ENCODE measurements at regions not wholly inside any gene's neighbourhood (a gene's known extent, or its start where the extent isn't known, plus 50 kb on each side); places are given as distances from the start of the nearest gene placed in this dataset.
"Not testable (repeated sequence)": the region's sequence is repeated elsewhere in the genome, so short reads cannot be mapped to it uniquely, and the experiment has no call there.

DNA sequence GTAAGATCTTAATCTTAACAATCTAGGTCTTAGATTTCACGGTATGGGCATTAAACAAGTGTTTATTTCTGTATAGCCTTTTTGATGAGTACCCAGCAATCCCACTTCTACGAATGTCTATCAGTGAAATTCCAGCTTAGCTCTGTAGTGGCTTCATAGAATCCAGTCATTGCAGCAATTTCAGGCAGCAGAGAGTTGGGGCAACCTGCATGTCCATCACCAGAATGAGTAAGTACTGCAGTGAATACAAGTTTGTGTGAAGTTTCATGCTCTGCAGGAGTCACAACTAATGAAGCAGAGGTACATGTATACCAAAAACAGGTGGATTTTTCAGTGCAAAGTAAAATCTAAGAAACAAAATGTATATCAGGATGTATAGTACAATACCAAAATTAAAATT is 151.7 kb downstream of the OR2B2 start:
- no peak overlapping the region for H3K4me3 ChIP-seq (ENCODE audit: low read length)

GRCh38 chr6:27759930-27760329 is 152.3 kb downstream of the OR2B2 start:
- Histone ChIP-seq H3K9ac (ENCODE audit: low read depth, low read length) (no peak overlapping the region), H3K4me2 (ENCODE audit: low read length) (no peak overlapping the region), H3K27me3 (ENCODE audit: control insufficient read depth, insufficient read depth, low read length) (peaks cover 18% of the 10 kb centered on the region), H3K4me3 (ENCODE audit: low read length) (no peak overlapping the region), H3K9me3 (replicated peaks; ENCODE audit: low read length) (no peaks in the 10 kb centered on the region), H3K4me1 (ENCODE audit: control insufficient read depth, insufficient read depth, low read length) (no peaks in the 10 kb centered on the region), H3K36me3 (ENCODE audit: insufficient read depth, low read length) (no peaks in the 10 kb centered on the region)

More for the DNA sequence above, 151.7 kb downstream of the OR2B2 start:
- Histone ChIP-seq H3K9me3 (replicated peaks; ENCODE audit: low read length) (no peaks in the 10 kb centered on the region), H3K36me3 (ENCODE audit: insufficient read depth, low read length) (no peaks in the 10 kb centered on the region), H3K4me2 (ENCODE audit: low read length) (no peak overlapping the region), H3K4me1 (ENCODE audit: control insufficient read depth, insufficient read depth, low read length) (no peaks in the 10 kb centered on the region), H3K27me3 (ENCODE audit: control insufficient read depth, insufficient read depth, low read length) (peaks cover 16% of the 10 kb centered on the region), H3K9ac (ENCODE audit: low read depth, low read length) (no peak overlapping the region)

GRCh38 chr6:27758491-27758890 is 153.7 kb downstream of the OR2B2 start:
- Histone ChIP-seq H3K4me3 (ENCODE audit: low read length) (no peak overlapping the region), H3K27me3 (ENCODE audit: control insufficient read depth, insufficient read depth, low read length) (peaks cover 18% of the 10 kb centered on the region), H3K9ac (ENCODE audit: low read depth, low read length) (no peak overlapping the region), H3K4me1 (ENCODE audit: control insufficient read depth, insufficient read depth, low read length) (no peaks in the 10 kb centered on the region), H3K36me3 (ENCODE audit: insufficient read depth, low read length) (no peaks in the 10 kb centered on the region), H3K9me3 (replicated peaks; ENCODE audit: low read length) (no peaks in the 10 kb centered on the region), H3K4me2 (ENCODE audit: low read length) (no peak overlapping the region)

DNA sequence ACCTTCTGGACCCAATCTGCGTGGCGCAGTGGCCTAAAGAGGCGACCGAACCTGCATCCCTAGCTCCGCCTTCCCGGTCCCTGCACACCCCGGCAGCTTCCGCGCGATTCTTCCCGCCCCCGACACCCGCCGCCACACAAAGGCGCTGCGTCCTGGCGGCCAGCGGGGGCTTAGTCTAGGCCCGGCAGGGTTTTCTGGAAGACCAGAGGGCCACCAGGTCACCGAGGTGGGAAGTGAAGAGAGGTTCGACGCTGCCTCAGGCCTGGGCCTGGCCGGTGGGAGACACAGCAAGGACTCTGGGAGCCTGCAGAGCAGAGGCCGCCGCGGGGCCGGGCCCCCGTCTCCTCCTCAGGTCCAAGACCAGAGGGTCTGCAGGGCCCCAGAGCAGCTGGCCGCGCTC is 154.9 kb downstream of the OR2B2 start:
- H3K9ac ChIP-seq (ENCODE audit: low read depth, low read length) = no peak overlapping the region
- H3K27me3 ChIP-seq (ENCODE audit: control insufficient read depth, insufficient read depth, low read length) = peaks cover 18% of the 10 kb centered on the region
- no peaks in the 10 kb centered on the region for H3K4me1 ChIP-seq (ENCODE audit: control insufficient read depth, insufficient read depth, low read length)
- no peaks in the 10 kb centered on the region for H3K36me3 ChIP-seq (ENCODE audit: insufficient read depth, low read length)
- no peak overlapping the region for H3K4me3 ChIP-seq (ENCODE audit: low read length)
- no peak overlapping the region for H3K4me2 ChIP-seq (ENCODE audit: low read length)
- no peaks in the 10 kb centered on the region for H3K9me3 ChIP-seq (replicated peaks; ENCODE audit: low read length)

- Histone ChIP-seq H3K9me3 (replicated peaks; ENCODE audit: low read length) (no peaks in the 10 kb centered on the region), H3K4me1 (ENCODE audit: control insufficient read depth, insufficient read depth, low read length) (no peaks in the 10 kb centered on the region)
These were observed 156.4 kb downstream of the OR2B2 start for GRCh38 chr6:27755768-27756167.

DNA sequence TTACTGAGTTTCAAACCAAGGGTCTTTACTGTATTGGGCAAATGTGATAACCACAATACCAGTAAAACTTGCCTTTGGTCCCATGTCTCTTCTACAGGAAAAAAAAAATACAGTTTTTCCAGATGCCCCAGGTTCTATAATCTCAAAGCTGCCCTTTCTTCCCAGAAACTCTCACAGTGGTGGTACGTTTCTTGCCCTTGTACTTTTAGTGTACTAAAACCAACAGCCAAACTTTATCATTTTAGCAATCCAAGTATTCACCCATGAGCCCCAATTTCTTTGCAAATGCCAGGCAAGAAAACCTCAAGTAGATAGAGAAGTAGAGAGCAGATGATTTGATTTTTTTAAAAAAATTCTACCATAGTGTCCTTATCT is 157.8 kb downstream of the OR2B2 start:
- peak overlapping the region; percentile 59 for H3K9ac ChIP-seq (ENCODE audit: low read depth, low read length)
- no peaks in the 10 kb centered on the region for H3K9me3 ChIP-seq (replicated peaks; ENCODE audit: low read length)
- H3K27me3 ChIP-seq (ENCODE audit: control insufficient read depth, insufficient read depth, low read length) = peaks cover 18% of the 10 kb centered on the region
- H3K36me3 ChIP-seq (ENCODE audit: insufficient read depth, low read length) = no peaks in the 10 kb centered on the region
- no peaks in the 10 kb centered on the region for H3K4me1 ChIP-seq (ENCODE audit: control insufficient read depth, insufficient read depth, low read length)
- H3K4me2 ChIP-seq (ENCODE audit: low read length) = peak overlapping the region; percentile 92
- H3K4me3 ChIP-seq (ENCODE audit: low read length) = peak overlapping the region; percentile 79

More at GRCh38 chr6:27755768-27756167, 156.4 kb downstream of the OR2B2 start:
- Histone ChIP-seq H3K36me3 (ENCODE audit: insufficient read depth, low read length) (no peaks in the 10 kb centered on the region), H3K9ac (ENCODE audit: low read depth, low read length) (no peak overlapping the region), H3K4me2 (ENCODE audit: low read length) (no peak overlapping the region), H3K27me3 (ENCODE audit: control insufficient read depth, insufficient read depth, low read length) (peaks cover 18% of the 10 kb centered on the region), H3K4me3 (ENCODE audit: low read length) (no peak overlapping the region)

- Histone ChIP-seq H3K9me3 (replicated peaks; ENCODE audit: low read length) (no peaks in the 10 kb centered on the region), H3K4me3 (ENCODE audit: low read length) (peak overlapping the region; percentile 79), H3K4me1 (ENCODE audit: control insufficient read depth, insufficient read depth, low read length) (no peaks in the 10 kb centered on the region), H3K4me2 (ENCODE audit: low read length) (peak overlapping the region; percentile 92), H3K9ac (ENCODE audit: low read depth, low read length) (peak overlapping the region; percentile 59), H3K27me3 (ENCODE audit: control insufficient read depth, insufficient read depth, low read length) (peaks cover 18% of the 10 kb centered on the region), H3K36me3 (ENCODE audit: insufficient read depth, low read length) (no peaks in the 10 kb centered on the region)
These were observed 158.4 kb downstream of the OR2B2 start for GRCh38 chr6:27753668-27754407.

DNA sequence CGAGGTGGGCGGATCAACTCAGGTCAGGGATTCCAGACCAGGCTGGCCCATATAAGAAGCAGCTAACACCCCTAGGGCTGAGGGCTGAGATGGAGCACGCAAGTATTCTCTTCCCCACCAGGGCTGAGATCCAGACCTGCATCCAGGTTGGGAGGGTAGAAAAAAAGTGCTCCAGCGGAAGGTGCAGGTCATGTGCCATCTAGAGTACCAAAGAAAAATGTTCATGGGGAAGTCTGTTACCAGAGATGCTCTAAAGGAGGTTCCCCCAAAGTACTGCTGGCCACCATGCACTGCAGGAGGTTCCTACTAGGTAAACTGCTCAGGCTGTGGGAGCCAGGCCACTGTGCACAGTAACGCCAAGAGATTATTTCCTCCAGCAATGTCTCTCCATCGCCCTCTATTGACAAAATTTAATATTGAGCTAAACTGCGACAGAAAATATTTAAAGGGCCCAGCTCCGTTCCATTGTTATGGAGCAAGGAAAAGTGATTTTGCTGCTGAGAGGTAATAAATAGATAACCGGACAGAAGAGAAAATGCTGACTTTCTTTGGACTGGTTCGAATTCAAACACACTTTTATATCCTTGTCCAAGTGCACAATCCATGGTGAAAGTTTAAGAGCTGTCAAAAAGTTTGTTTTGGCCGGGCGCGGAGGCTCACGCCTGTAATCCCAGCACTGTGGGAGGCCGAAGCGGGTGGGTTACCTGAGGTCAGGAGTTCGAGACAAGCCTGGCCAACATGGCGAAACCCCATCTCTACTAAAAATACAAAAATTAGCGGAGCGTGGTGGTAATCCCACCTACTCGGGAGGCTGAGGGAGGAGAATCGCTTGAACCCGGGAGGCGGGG is 159.9 kb downstream of the OR2B2 start:
- Histone ChIP-seq H3K36me3 (ENCODE audit: insufficient read depth, low read length) (no peaks in the 10 kb centered on the region), H3K4me3 (ENCODE audit: low read length) (peak overlapping the region; percentile 86), H3K9ac (ENCODE audit: low read depth, low read length) (peak overlapping the region; percentile 87)

GRCh38 chr6:27748661-27749060 is 163.5 kb downstream of the OR2B2 start:
- no peaks in the 10 kb centered on the region for H3K36me3 ChIP-seq (ENCODE audit: insufficient read depth, low read length)
- H3K9ac ChIP-seq (ENCODE audit: low read depth, low read length) = no peak overlapping the region
- H3K9me3 ChIP-seq (replicated peaks; ENCODE audit: low read length) = no peaks in the 10 kb centered on the region
- H3K4me3 ChIP-seq (ENCODE audit: low read length) = no peak overlapping the region
- no peaks in the 10 kb centered on the region for H3K4me1 ChIP-seq (ENCODE audit: control insufficient read depth, insufficient read depth, low read length)
- no peak overlapping the region for H3K4me2 ChIP-seq (ENCODE audit: low read length)
- peaks cover 3% of the 10 kb centered on the region for H3K27me3 ChIP-seq (ENCODE audit: control insufficient read depth, insufficient read depth, low read length)

More for the DNA sequence above, 159.9 kb downstream of the OR2B2 start:
- peaks cover 17% of the 10 kb centered on the region for H3K27me3 ChIP-seq (ENCODE audit: control insufficient read depth, insufficient read depth, low read length)
- H3K4me1 ChIP-seq (ENCODE audit: control insufficient read depth, insufficient read depth, low read length) = no peaks in the 10 kb centered on the region
- peak overlapping the region; percentile 92 for H3K4me2 ChIP-seq (ENCODE audit: low read length)
- H3K9me3 ChIP-seq (replicated peaks; ENCODE audit: low read length) = no peaks in the 10 kb centered on the region

- no peaks in the 10 kb centered on the region for H3K4me1 ChIP-seq (ENCODE audit: control insufficient read depth, insufficient read depth, low read length)
- peaks cover 7% of the 10 kb centered on the region for H3K27me3 ChIP-seq (ENCODE audit: control insufficient read depth, insufficient read depth, low read length)
- no peak overlapping the region for H3K4me2 ChIP-seq (ENCODE audit: low read length)
- H3K4me3 ChIP-seq (ENCODE audit: low read length) = no peak overlapping the region
- no peak overlapping the region for H3K9ac ChIP-seq (ENCODE audit: low read depth, low read length)
- H3K9me3 ChIP-seq (replicated peaks; ENCODE audit: low read length) = no peaks in the 10 kb centered on the region
- H3K36me3 ChIP-seq (ENCODE audit: insufficient read depth, low read length) = no peaks in the 10 kb centered on the region
These were observed 164.6 kb downstream of the OR2B2 start for GRCh38 chr6:27747637-27748036.

DNA sequence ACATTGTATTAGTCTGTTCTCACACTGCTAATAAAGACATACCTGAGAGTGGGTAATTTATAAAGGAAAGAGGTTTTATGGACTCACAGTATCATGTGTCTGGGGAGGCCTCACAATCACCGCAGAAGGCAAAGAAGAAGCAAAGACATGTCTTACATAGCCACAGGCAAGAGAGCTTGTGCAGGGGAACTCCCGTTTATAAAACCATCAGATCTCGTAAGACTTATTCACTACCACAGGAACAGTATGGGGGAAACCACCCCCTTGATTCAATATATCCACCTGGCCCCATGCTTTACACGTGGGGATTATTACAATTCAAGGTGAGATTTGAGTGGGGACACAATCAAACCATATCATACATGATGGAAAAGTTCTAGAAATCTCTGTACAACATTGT is 165.3 kb downstream of the OR2B2 start:
- not testable (repeated sequence) for H3K4me3 ChIP-seq (ENCODE audit: low read length)

More for the DNA sequence above, 165.3 kb downstream of the OR2B2 start:
- H3K9me3 ChIP-seq (replicated peaks; ENCODE audit: low read length); H3K9ac ChIP-seq (ENCODE audit: low read depth, low read length); H3K4me1 ChIP-seq (ENCODE audit: control insufficient read depth, insufficient read depth, low read length); H3K36me3 ChIP-seq (ENCODE audit: insufficient read depth, low read length); H3K4me2 ChIP-seq (ENCODE audit: low read length); H3K27me3 ChIP-seq (ENCODE audit: control insufficient read depth, insufficient read depth, low read length): not testable (repeated sequence)
